H1 (cell line): ENCODE measurements at regions not wholly inside any gene's neighbourhood (a gene's known extent, or its start where the extent isn't known, plus 50 kb on each side); places are given as distances from the start of the nearest gene placed in this dataset.

Experiments
- EP300 ChIP-seq, 2 experiments: IDR thresholded peaks; 1 replicate in 1 of 2; 2 replicates in 1 of 2; pipeline ENCODE4 v1.6.1; 2011 to 2012; ENCODE audit warnings: low read depth in 2 of 2, low read length in 2 of 2, mild to moderate bottlenecking in 2 of 2, borderline replicate concordance in 1 of 2, inconsistent platforms in 1 of 2, moderate library complexity in 1 of 2
- FOSL1 ChIP-seq: IDR thresholded peaks from 2 replicates; pipeline ENCODE4 v1.6.1; 2011; ENCODE audit warnings: mild to moderate bottlenecking, low read depth, low read length, moderate library complexity; ENCODE audit not compliant: insufficient read depth
- JUN ChIP-seq: IDR thresholded peaks from 2 replicates; pipeline ENCODE4 v1.6.1; 2011; ENCODE audit warnings: low read depth, mild to moderate bottlenecking, improper control_type of control experiment, low read length
- NANOG ChIP-seq: IDR thresholded peaks from 2 replicates; pipeline ENCODE4 v1.6.1; 2011; ENCODE audit warnings: low read length, low read depth, mild to moderate bottlenecking, inconsistent platforms; ENCODE audit not compliant: insufficient read depth, poor library complexity, severe bottlenecking
- POLR2A ChIP-seq, 2 experiments: IDR thresholded peaks; 1 replicate in 1 of 2; 2 replicates in 1 of 2; pipeline ENCODE4 v1.6.1; 2011; ENCODE audit warnings: low read depth in 2 of 2, low read length in 2 of 2, mild to moderate bottlenecking in 2 of 2; ENCODE audit errors: control extremely low read depth in 1 of 2
- RXRA ChIP-seq: IDR thresholded peaks from 2 replicates; pipeline ENCODE4 v1.6.1; 2011; ENCODE audit warnings: low read depth, mild to moderate bottlenecking, low read length, moderate library complexity; ENCODE audit not compliant: insufficient read depth
- TAF7 ChIP-seq: optimal IDR thresholded peaks from 2 replicates; pipeline ENCODE3; 2011; ENCODE audit warnings: low read depth, mild to moderate bottlenecking, inconsistent platforms, low read length, moderate library complexity, borderline replicate concordance

GRCh38 chr12:67515679-67516340 lies 132.7 kb upstream of the DYRK2 start (continued):
- no peak for TF ChIP-seq RXRA
- no peak for TF ChIP-seq TAF7
- no peak for TF ChIP-seq FOSL1
- TF ChIP-seq POLR2A (IDR thresholded peaks at IDR 0.05; ENCODE audit: control extremely low read depth in 1 of 2, low read depth in 2 of 2, low read length in 2 of 2), result no peak
- no peak for TF ChIP-seq JUN
- TF ChIP-seq NANOG, result no peak
- no peak for TF ChIP-seq EP300 (IDR thresholded peaks at IDR 0.05; ENCODE audit: borderline replicate concordance in 1 of 2, low read depth in 2 of 2, low read length in 2 of 2)
- TF ChIP-seq, all 59 proteins: peak for 0
